Right lobe of liver (tissue), 4 donors: ENCODE measurements at regions not wholly inside any gene's neighbourhood (a gene's known extent, or its start where the extent isn't known, plus 50 kb on each side); places are given as distances from the start of the nearest gene placed in this dataset.

Source experiments
- POLR2A ChIP-seq: fragments of 450-650 bp; IDR thresholded peaks from one replicate; pipeline ENCODE4 v1.6.1; 2017; ENCODE audit warnings: antibody characterized with exemption, mild to moderate bottlenecking
- TF ChIP-seq, protein P1 (sequence below), 4 donors: fragments of 200-600 bp in 3 of 4; fragments of 450-650 bp in 1 of 4; IDR thresholded peaks; one replicate each; pipeline versions ENCODE4 v1.5.1 to v1.8.0; 2016 to 2022; ENCODE audit warnings: antibody characterized with exemption in 4 of 4, mild to moderate bottlenecking in 2 of 4
- donor health status: DM: no; HTN: no; CAD: no.
- donor health status: DM: no; HTN: no; CAD: no.
- donor health status: DM: no; HTN: yes; CAD: no.

DNA sequence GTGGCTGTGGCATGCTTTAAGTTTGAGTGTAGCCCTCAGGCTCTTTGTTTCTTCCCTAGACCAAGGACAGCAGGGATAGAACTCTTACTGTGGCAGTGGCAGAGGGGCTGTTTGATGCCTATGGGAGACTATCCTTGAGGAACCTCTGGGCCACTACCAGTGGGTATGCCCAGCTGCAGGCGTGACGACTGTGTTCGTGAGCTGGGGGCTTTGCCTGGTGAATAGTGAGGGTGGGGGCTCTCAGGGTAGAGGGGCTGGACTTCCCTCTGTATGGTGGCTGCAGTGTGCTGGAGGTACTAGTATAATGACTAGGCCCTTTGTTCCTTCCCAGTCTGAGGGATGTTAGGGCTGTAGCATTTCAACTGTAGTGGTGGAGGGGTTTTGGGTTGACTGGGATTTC, 1242.0 kb downstream of the KHDRBS2 start:
- TF ChIP-seq, protein P1, sequence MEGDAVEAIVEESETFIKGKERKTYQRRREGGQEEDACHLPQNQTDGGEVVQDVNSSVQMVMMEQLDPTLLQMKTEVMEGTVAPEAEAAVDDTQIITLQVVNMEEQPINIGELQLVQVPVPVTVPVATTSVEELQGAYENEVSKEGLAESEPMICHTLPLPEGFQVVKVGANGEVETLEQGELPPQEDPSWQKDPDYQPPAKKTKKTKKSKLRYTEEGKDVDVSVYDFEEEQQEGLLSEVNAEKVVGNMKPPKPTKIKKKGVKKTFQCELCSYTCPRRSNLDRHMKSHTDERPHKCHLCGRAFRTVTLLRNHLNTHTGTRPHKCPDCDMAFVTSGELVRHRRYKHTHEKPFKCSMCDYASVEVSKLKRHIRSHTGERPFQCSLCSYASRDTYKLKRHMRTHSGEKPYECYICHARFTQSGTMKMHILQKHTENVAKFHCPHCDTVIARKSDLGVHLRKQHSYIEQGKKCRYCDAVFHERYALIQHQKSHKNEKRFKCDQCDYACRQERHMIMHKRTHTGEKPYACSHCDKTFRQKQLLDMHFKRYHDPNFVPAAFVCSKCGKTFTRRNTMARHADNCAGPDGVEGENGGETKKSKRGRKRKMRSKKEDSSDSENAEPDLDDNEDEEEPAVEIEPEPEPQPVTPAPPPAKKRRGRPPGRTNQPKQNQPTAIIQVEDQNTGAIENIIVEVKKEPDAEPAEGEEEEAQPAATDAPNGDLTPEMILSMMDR (IDR thresholded peaks at IDR 0.05) = no peak
- TF ChIP-seq POLR2A = no peak
